ENCODE measurements at regions not wholly inside any gene's neighbourhood (a gene's known extent, or its start where the extent isn't known, plus 50 kb on each side); places are given as distances from the start of the nearest gene placed in this dataset.

DNA sequence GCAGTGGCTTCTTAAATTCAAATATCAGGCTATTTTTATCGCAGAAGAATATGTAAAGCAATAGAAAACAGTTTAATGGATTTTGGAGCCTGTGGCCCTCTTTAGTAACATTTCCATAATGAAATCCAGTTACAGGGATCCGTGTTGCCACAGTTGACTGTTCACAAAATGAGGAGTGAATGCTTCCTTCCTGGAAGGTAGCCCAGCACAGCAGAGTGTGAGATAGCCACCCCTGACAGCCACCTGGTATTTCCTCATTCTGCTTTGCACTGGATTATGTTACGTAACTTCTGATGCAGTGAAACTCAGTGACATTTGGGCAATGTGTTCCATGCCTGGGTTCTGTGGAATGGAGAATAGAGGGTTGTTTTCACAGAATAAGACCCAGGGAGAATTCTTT is 517.2 kb downstream of the RBFOX1 start:
- H3K9me3 ChIP-seq (ENCODE audit: low read depth), result no peaks in the 10 kb centered on the region
- H3K27ac ChIP-seq, result no peak overlapping the region
- TF ChIP-seq, protein P1, sequence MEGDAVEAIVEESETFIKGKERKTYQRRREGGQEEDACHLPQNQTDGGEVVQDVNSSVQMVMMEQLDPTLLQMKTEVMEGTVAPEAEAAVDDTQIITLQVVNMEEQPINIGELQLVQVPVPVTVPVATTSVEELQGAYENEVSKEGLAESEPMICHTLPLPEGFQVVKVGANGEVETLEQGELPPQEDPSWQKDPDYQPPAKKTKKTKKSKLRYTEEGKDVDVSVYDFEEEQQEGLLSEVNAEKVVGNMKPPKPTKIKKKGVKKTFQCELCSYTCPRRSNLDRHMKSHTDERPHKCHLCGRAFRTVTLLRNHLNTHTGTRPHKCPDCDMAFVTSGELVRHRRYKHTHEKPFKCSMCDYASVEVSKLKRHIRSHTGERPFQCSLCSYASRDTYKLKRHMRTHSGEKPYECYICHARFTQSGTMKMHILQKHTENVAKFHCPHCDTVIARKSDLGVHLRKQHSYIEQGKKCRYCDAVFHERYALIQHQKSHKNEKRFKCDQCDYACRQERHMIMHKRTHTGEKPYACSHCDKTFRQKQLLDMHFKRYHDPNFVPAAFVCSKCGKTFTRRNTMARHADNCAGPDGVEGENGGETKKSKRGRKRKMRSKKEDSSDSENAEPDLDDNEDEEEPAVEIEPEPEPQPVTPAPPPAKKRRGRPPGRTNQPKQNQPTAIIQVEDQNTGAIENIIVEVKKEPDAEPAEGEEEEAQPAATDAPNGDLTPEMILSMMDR (IDR thresholded peaks at IDR 0.05; ENCODE audit: low read depth, low read length), result no peak
- H3K36me3 ChIP-seq, result no peaks in the 10 kb centered on the region
- H3K4me1 ChIP-seq (ENCODE audit: low read depth), result no peaks in the 10 kb centered on the region
- H3K4me3 ChIP-seq, result no peak overlapping the region
- H3K27me3 ChIP-seq, result no peaks in the 10 kb centered on the region
- DNase-seq (ENCODE audit: low read depth in 1 of 2, low spot score in 1 of 2), result no peak

DNA sequence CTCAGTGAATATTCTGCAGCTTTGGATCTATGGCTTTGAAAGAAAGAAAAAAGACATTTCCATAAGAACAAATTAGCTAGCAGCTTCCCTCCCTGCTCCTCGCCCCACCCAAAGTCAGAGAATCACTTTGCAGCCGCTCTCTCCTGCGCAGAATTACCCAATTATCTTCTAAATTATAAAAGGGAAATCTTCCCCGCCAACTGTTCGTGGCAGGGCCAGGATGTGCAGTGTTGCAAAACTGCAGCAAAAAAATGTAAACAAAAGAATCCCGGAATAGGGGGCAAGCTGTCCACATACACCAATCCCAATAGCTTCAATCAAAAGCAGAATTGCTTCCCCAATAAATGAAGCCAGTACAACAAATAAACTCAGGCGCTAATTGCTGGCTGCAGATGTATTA is 510.6 kb downstream of the RBFOX1 start:
- DNase-seq (ENCODE audit: low read depth in 1 of 2, low spot score in 1 of 2), result no peak
- no peaks in the 10 kb centered on the region for H3K27me3 ChIP-seq
- no peaks in the 10 kb centered on the region for H3K36me3 ChIP-seq
- H3K4me1 ChIP-seq (ENCODE audit: low read depth), result no peaks in the 10 kb centered on the region
- H3K9me3 ChIP-seq (ENCODE audit: low read depth), result no peaks in the 10 kb centered on the region
- TF ChIP-seq, protein P1 (IDR thresholded peaks at IDR 0.05; ENCODE audit: low read depth, low read length), result no peak
- H3K27ac ChIP-seq, result no peak overlapping the region
- H3K4me3 ChIP-seq, result no peak overlapping the region

DNA sequence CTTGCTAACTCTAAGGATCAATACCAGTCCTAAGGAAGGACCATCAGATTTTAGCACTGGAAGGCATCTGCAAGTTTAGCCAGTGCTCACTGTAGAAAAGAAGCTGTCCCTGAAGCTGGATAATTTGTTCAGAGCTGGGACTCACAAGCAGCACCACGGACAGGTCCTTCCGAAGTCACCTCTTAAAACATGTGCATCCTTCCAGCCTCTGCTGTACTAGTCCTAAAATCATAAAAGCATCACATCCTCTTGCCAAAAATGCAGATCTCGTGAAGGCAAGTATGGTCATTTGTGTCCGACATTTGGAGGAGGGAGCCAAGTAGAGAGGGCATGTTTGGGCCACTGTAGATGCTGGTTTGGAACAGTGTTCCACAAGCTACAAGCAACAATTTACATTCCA is 506.9 kb downstream of the RBFOX1 start:
- no peaks in the 10 kb centered on the region for H3K36me3 ChIP-seq
- no peaks in the 10 kb centered on the region for H3K9me3 ChIP-seq (ENCODE audit: low read depth)
- no peaks in the 10 kb centered on the region for H3K4me1 ChIP-seq (ENCODE audit: low read depth)
- DNase-seq (ENCODE audit: low read depth in 1 of 2, low spot score in 1 of 2), result peak in 1 of 2 donors; percentile 70
- peaks cover 6% of the 10 kb centered on the region for H3K27me3 ChIP-seq
- no peak overlapping the region for H3K27ac ChIP-seq
- H3K4me3 ChIP-seq, result no peak overlapping the region
- TF ChIP-seq, protein P1 (IDR thresholded peaks at IDR 0.05; ENCODE audit: low read depth, low read length), result no peak

DNA sequence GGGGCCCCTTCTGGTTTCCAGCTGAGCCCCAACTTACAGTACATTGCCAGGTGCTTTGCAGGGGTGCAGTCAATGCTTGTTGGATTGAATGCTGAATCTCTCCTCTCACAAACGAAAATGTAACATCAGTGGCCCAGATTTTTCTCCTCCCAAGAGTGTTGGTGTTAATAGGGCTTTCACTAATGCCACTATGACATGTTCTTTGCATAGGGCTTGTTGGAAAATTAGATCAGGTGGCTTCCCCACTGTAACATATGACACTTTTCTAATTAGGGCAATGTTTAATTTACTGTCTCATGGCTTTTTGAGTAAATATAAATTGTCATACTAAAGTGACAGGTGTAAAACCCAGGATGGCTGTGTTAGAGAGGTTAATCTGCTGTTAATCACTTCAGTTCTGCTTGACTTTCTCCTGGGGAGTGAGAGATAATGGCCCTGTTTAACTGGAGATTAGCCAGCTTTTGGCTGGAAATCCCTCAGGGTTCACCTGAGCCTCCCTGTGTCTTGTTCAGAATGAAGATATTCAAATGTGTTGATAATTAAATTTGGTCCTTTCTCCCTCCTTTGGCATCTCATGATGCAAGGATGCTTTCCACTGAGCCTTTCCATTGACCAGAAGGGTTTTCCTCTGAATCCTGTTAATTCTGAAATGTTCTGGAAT is 502.3 kb downstream of the RBFOX1 start:
- Histone ChIP-seq H3K4me3 (no peak overlapping the region), H3K36me3 (no peaks in the 10 kb centered on the region), H3K9me3 (ENCODE audit: low read depth) (no peaks in the 10 kb centered on the region), H3K27ac (no peak overlapping the region), H3K27me3 (peaks cover 14% of the 10 kb centered on the region), H3K4me1 (ENCODE audit: low read depth) (peaks cover 4% of the 10 kb centered on the region)
- no peak for DNase-seq (ENCODE audit: low read depth in 1 of 2, low spot score in 1 of 2)
- TF ChIP-seq, protein P1 (IDR thresholded peaks at IDR 0.05; ENCODE audit: low read depth, low read length), result no peak

DNA sequence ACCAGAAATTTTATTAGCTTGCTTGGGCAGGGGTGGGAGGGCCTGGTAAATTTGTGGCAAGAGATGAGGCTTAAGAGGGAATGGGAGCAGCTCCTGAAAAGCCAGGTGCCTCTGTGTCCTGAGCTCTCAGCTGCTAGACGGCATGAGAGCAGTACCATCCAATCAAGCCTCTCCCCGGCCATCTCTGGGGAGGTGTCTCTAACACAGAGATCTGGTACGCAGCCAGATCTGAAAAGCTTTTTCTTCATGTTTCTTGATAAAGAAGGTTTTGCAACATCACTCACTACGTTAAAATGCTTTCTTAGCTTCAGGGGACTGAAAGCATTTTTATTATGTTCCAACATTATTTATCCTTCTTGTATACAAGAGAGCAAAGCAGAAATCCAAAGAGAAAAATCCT is 488.2 kb downstream of the RBFOX1 start:
- H3K36me3 ChIP-seq, result no peaks in the 10 kb centered on the region
- H3K9me3 ChIP-seq (ENCODE audit: low read depth), result no peaks in the 10 kb centered on the region
- no peak for DNase-seq (ENCODE audit: low read depth in 1 of 2, low spot score in 1 of 2)
- TF ChIP-seq, protein P1 (IDR thresholded peaks at IDR 0.05; ENCODE audit: low read depth, low read length), result no peak
- no peak overlapping the region for H3K27ac ChIP-seq
- H3K4me1 ChIP-seq (ENCODE audit: low read depth), result no peaks in the 10 kb centered on the region
- no peaks in the 10 kb centered on the region for H3K27me3 ChIP-seq
- H3K4me3 ChIP-seq, result no peak overlapping the region
